GM23338 (cell line): ENCODE measurements at regions not wholly inside any gene's neighbourhood (a gene's known extent, or its start where the extent isn't known, plus 50 kb on each side); places are given as distances from the start of the nearest gene placed in this dataset.

Source experiments
- ATAC-seq: fragments of 200-7000 bp; cut with Tn5 transposase; 3 replicates; pipeline ENCODE4 v1.9.1; 2020
- DNase-seq: peaks from one replicate; pipeline ENCODE4 v3.0.0-alpha.2; 2015; ENCODE audit warnings: low spot score
- H2AFZ ChIP-seq: fragments of 200-600 bp; sonication (generic); 2 replicates; pipeline ENCODE4 v1.8.0; 2016; ENCODE audit warnings: antibody characterized with exemption, mild to moderate bottlenecking, moderate library complexity
- H3F3A ChIP-seq: fragments of 200-600 bp; sonication (generic); replicated peaks from 2 replicates; pipeline ENCODE4 v1.8.0; 2017; ENCODE audit warnings: antibody characterized with exemption, mixed run types, low read depth
- H3K27ac ChIP-seq: fragments of 200-600 bp; sonication (generic); 2 replicates; pipeline ENCODE4 v1.6.1; 2016; ENCODE audit warnings: low read depth
- H3K27me3 ChIP-seq: fragments of 200-600 bp; sonication (generic); 2 replicates; pipeline ENCODE4 v1.8.0; 2016; ENCODE audit warnings: mild to moderate bottlenecking, mixed run types, moderate library complexity; ENCODE audit not compliant: insufficient read depth
- H3K36me3 ChIP-seq: fragments of 200-600 bp; sonication (generic); 2 replicates; pipeline ENCODE4 v1.8.0; 2016; ENCODE audit warnings: mild to moderate bottlenecking; ENCODE audit not compliant: insufficient read depth
- H3K4me1 ChIP-seq: fragments of 200-600 bp; sonication (generic); 2 replicates; pipeline ENCODE4 v1.8.0; 2016; ENCODE audit warnings: mild to moderate bottlenecking, moderate library complexity; ENCODE audit not compliant: insufficient read depth
- H3K4me2 ChIP-seq: fragments of 200-600 bp; sonication (generic); 2 replicates; pipeline ENCODE4 v1.7.1; 2017; ENCODE audit warnings: mixed run types
- H3K4me3 ChIP-seq: fragments of 200-600 bp; sonication (generic); 2 replicates; pipeline ENCODE4 v1.6.1; 2016; ENCODE audit warnings: mixed run types
- H3K79me2 ChIP-seq: fragments of 200-600 bp; sonication (generic); replicated peaks from 2 replicates; pipeline ENCODE4 v1.8.0; 2017; ENCODE audit warnings: mild to moderate bottlenecking; ENCODE audit not compliant: insufficient read depth
- H3K9me2 ChIP-seq: fragments of 200-600 bp; sonication (generic); 2 replicates; pipeline ENCODE4 v1.8.0; 2017; ENCODE audit not compliant: insufficient read depth
- H4K20me1 ChIP-seq: fragments of 200-600 bp; sonication (generic); replicated peaks from 2 replicates; pipeline ENCODE4 v1.8.0; 2017; ENCODE audit warnings: mild to moderate bottlenecking; ENCODE audit not compliant: insufficient read depth
- H3K27ac Mint-ChIP-seq: 2 replicates; pipeline ENCODE4 v1.8.0; 2020; ENCODE audit warnings: inconsistent platforms, mild to moderate bottlenecking, moderate library complexity, mixed read lengths
- H3K27me3 Mint-ChIP-seq: 3 replicates; pipeline ENCODE4 v1.8.0; 2022; ENCODE audit warnings: low read depth, mild to moderate bottlenecking, moderate library complexity, mixed read lengths, inconsistent platforms; ENCODE audit not compliant: insufficient read depth, poor library complexity
- H3K36me3 Mint-ChIP-seq: 3 replicates; pipeline ENCODE4 v1.8.0; 2021; ENCODE audit warnings: low read depth, mild to moderate bottlenecking, inconsistent platforms, moderate library complexity, mixed read lengths
- H3K4me1 Mint-ChIP-seq: 3 replicates; pipeline ENCODE4 v1.8.0; 2020; ENCODE audit warnings: mild to moderate bottlenecking, inconsistent platforms, mixed read lengths
- H3K4me3 Mint-ChIP-seq: 3 replicates; pipeline ENCODE4 v1.8.0; 2021; ENCODE audit warnings: moderate library complexity, mild to moderate bottlenecking, inconsistent platforms, mixed read lengths
- H3K9me3 Mint-ChIP-seq: 3 replicates; pipeline ENCODE4 v1.8.0; 2020; ENCODE audit warnings: moderate library complexity, mild to moderate bottlenecking, inconsistent platforms, mixed read lengths
- CREB1 ChIP-seq: fragments of 250-450 bp; sonication (Bioruptor Pico); IDR thresholded peaks from 2 replicates; pipeline ENCODE4 v1.5.0; 2020; ENCODE audit warnings: low read depth, mild to moderate bottlenecking, moderate library complexity
- EZH2 ChIP-seq: fragments of 200-600 bp; sonication (generic); IDR thresholded peaks from one replicate; pipeline ENCODE4 v1.8.0; 2017; ENCODE audit warnings: antibody characterized with exemption, mild to moderate bottlenecking, low read depth; ENCODE audit not compliant: unreplicated experiment
- EZH2phosphoT487 ChIP-seq: fragments of 200-600 bp; sonication (generic); IDR thresholded peaks from one replicate; pipeline ENCODE4 v1.8.1; 2018; ENCODE audit warnings: antibody characterized with exemption; ENCODE audit not compliant: unreplicated experiment
- JUNB ChIP-seq: IDR thresholded peaks from one replicate; pipeline ENCODE4 v1.6.1; 2016; ENCODE audit warnings: antibody characterized with exemption; ENCODE audit not compliant: unreplicated experiment
- NANOG ChIP-seq: IDR thresholded peaks from 2 replicates; pipeline ENCODE4 v1.6.1; 2016; ENCODE audit warnings: antibody characterized with exemption, borderline replicate concordance
- POLR2AphosphoS5 ChIP-seq: IDR thresholded peaks from 2 replicates; pipeline ENCODE4 v1.6.1; 2016; ENCODE audit warnings: antibody characterized with exemption, low read depth
- ZNF114 ChIP-seq: fragments of 250-450 bp; sonication (Bioruptor Pico); IDR thresholded peaks from 2 replicates; pipeline ENCODE4 v1.5.0; 2020; ENCODE audit warnings: mild to moderate bottlenecking, moderate library complexity
- ZNF331 ChIP-seq: fragments of 250-450 bp; sonication (Bioruptor Pico); IDR thresholded peaks from 2 replicates; pipeline ENCODE4 v1.5.0; 2020; ENCODE audit warnings: low read depth, mild to moderate bottlenecking, moderate library complexity
- TF ChIP-seq, protein P1 (sequence below), 2 experiments: fragments of 200-600 bp in 1 of 2; sonication (generic) in 1 of 2; conservative IDR thresholded peaks; 2 replicates each; pipeline versions ENCODE4 v1.5.1 to v1.6.1; 2016 to 2017; ENCODE audit warnings: antibody characterized with exemption in 2 of 2, low read depth in 2 of 2, mild to moderate bottlenecking in 2 of 2, moderate library complexity in 1 of 2
- TF ChIP-seq, protein P2 (sequence below): fragments of 250-450 bp; sonication (Bioruptor Pico); IDR thresholded peaks from 2 replicates; pipeline ENCODE4 v1.5.0; 2020; ENCODE audit warnings: mild to moderate bottlenecking, moderate library complexity
- TF ChIP-seq, protein P3 (sequence below): IDR thresholded peaks from one replicate; pipeline ENCODE4 v1.6.1; 2018; ENCODE audit warnings: antibody characterized with exemption; ENCODE audit not compliant: unreplicated experiment

- TF ChIP-seq, protein P1, sequence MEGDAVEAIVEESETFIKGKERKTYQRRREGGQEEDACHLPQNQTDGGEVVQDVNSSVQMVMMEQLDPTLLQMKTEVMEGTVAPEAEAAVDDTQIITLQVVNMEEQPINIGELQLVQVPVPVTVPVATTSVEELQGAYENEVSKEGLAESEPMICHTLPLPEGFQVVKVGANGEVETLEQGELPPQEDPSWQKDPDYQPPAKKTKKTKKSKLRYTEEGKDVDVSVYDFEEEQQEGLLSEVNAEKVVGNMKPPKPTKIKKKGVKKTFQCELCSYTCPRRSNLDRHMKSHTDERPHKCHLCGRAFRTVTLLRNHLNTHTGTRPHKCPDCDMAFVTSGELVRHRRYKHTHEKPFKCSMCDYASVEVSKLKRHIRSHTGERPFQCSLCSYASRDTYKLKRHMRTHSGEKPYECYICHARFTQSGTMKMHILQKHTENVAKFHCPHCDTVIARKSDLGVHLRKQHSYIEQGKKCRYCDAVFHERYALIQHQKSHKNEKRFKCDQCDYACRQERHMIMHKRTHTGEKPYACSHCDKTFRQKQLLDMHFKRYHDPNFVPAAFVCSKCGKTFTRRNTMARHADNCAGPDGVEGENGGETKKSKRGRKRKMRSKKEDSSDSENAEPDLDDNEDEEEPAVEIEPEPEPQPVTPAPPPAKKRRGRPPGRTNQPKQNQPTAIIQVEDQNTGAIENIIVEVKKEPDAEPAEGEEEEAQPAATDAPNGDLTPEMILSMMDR (conservative IDR thresholded peaks at IDR 0.05; ENCODE audit: low read depth in 2 of 2) = no peak
- TF ChIP-seq CREB1 = no peak
- no peak for TF ChIP-seq ZNF114 (CRISPR knock-in tag)
Observed at GRCh38 chr12:115850957-115851356, 426.5 kb downstream of the MED13L start (continued).

- Histone ChIP-seq H3K36me3 (no peaks in the 10 kb centered on the region), H3F3A (no peaks in the 10 kb centered on the region), H3K9me2 (0 out of 2 replicates have a peak, but pooled peaks cover 3% of the 10 kb centered on the region), H3K27ac (no peak overlapping the region), H3K4me3 (no peak overlapping the region), H4K20me1 (no peaks in the 10 kb centered on the region), H3K79me2 (no peaks in the 10 kb centered on the region), H3K27me3 (no peaks in the 10 kb centered on the region), H3K4me2 (no peak overlapping the region), H3K4me1 (no peaks in the 10 kb centered on the region), H2AFZ (0 out of 2 replicates have a peak overlapping the region, but pooled peaks have one; percentile 28)
- no peaks in the 10 kb centered on the region for H3K4me1 Mint-ChIP-seq
- DNase-seq = no peak
- peaks cover 1% of the 10 kb centered on the region for H3K27me3 Mint-ChIP-seq
- ATAC-seq = no peak
- H3K27ac Mint-ChIP-seq = no peak overlapping the region
- no peak overlapping the region for H3K4me3 Mint-ChIP-seq
- H3K36me3 Mint-ChIP-seq = peaks cover 3% of the 10 kb centered on the region; the same call in 1 of the 3 replicates
- peaks cover 6% of the 10 kb centered on the region; the same call in 1 of the 3 replicates for H3K9me3 Mint-ChIP-seq
- TF ChIP-seq EZH2phosphoT487 (no peak), POLR2AphosphoS5 (no peak), NANOG (no peak), ZNF114 (CRISPR knock-in tag) (no peak), EZH2 (no peak), JUNB (no peak), ZNF331 (CRISPR knock-in tag) (no peak)
- TF ChIP-seq, protein P2, sequence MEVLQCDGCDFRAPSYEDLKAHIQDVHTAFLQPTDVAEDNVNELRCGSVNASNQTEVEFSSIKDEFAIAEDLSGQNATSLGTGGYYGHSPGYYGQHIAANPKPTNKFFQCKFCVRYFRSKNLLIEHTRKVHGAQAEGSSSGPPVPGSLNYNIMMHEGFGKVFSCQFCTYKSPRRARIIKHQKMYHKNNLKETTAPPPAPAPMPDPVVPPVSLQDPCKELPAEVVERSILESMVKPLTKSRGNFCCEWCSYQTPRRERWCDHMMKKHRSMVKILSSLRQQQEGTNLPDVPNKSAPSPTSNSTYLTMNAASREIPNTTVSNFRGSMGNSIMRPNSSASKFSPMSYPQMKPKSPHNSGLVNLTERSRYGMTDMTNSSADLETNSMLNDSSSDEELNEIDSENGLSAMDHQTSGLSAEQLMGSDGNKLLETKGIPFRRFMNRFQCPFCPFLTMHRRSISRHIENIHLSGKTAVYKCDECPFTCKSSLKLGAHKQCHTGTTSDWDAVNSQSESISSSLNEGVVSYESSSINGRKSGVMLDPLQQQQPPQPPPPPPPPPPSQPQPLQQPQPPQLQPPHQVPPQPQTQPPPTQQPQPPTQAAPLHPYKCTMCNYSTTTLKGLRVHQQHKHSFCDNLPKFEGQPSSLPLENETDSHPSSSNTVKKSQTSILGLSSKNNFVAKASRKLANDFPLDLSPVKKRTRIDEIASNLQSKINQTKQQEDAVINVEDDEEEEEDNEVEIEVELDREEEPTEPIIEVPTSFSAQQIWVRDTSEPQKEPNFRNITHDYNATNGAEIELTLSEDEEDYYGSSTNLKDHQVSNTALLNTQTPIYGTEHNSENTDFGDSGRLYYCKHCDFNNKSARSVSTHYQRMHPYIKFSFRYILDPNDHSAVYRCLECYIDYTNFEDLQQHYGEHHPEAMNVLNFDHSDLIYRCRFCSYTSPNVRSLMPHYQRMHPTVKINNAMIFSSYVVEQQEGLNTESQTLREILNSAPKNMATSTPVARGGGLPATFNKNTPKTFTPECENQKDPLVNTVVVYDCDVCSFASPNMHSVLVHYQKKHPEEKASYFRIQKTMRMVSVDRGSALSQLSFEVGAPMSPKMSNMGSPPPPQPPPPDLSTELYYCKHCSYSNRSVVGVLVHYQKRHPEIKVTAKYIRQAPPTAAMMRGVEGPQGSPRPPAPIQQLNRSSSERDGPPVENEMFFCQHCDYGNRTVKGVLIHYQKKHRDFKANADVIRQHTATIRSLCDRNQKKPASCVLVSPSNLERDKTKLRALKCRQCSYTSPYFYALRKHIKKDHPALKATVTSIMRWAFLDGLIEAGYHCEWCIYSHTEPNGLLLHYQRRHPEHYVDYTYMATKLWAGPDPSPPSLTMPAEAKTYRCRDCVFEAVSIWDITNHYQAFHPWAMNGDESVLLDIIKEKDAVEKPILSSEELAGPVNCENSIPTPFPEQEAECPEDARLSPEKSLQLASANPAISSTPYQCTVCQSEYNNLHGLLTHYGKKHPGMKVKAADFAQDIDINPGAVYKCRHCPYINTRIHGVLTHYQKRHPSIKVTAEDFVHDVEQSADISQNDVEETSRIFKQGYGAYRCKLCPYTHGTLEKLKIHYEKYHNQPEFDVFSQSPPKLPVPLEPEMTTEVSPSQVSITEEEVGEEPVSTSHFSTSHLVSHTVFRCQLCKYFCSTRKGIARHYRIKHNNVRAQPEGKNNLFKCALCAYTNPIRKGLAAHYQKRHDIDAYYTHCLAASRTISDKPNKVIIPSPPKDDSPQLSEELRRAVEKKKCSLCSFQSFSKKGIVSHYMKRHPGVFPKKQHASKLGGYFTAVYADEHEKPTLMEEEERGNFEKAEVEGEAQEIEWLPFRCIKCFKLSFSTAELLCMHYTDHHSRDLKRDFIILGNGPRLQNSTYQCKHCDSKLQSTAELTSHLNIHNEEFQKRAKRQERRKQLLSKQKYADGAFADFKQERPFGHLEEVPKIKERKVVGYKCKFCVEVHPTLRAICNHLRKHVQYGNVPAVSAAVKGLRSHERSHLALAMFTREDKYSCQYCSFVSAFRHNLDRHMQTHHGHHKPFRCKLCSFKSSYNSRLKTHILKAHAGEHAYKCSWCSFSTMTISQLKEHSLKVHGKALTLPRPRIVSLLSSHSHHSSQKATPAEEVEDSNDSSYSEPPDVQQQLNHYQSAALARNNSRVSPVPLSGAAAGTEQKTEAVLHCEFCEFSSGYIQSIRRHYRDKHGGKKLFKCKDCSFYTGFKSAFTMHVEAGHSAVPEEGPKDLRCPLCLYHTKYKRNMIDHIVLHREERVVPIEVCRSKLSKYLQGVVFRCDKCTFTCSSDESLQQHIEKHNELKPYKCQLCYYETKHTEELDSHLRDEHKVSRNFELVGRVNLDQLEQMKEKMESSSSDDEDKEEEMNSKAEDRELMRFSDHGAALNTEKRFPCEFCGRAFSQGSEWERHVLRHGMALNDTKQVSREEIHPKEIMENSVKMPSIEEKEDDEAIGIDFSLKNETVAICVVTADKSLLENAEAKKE = no peak
- TF ChIP-seq, protein P1 (conservative IDR thresholded peaks at IDR 0.05; ENCODE audit: low read depth in 2 of 2) = no peak
- TF ChIP-seq, protein P3, sequence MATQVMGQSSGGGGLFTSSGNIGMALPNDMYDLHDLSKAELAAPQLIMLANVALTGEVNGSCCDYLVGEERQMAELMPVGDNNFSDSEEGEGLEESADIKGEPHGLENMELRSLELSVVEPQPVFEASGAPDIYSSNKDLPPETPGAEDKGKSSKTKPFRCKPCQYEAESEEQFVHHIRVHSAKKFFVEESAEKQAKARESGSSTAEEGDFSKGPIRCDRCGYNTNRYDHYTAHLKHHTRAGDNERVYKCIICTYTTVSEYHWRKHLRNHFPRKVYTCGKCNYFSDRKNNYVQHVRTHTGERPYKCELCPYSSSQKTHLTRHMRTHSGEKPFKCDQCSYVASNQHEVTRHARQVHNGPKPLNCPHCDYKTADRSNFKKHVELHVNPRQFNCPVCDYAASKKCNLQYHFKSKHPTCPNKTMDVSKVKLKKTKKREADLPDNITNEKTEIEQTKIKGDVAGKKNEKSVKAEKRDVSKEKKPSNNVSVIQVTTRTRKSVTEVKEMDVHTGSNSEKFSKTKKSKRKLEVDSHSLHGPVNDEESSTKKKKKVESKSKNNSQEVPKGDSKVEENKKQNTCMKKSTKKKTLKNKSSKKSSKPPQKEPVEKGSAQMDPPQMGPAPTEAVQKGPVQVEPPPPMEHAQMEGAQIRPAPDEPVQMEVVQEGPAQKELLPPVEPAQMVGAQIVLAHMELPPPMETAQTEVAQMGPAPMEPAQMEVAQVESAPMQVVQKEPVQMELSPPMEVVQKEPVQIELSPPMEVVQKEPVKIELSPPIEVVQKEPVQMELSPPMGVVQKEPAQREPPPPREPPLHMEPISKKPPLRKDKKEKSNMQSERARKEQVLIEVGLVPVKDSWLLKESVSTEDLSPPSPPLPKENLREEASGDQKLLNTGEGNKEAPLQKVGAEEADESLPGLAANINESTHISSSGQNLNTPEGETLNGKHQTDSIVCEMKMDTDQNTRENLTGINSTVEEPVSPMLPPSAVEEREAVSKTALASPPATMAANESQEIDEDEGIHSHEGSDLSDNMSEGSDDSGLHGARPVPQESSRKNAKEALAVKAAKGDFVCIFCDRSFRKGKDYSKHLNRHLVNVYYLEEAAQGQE = no peak
Observed at GRCh38 chr12:115849262-115849943, 428.1 kb downstream of the MED13L start.
